Heart left ventricle (tissue), 16 donors: ENCODE measurements at regions not wholly inside any gene's neighbourhood (a gene's known extent, or its start where the extent isn't known, plus 50 kb on each side); places are given as distances from the start of the nearest gene placed in this dataset.

ENCODE experiments used
- ATAC-seq, 4 donors: fragments of 200-7000 bp; cut with Tn5 transposase; one replicate each; pipeline ENCODE4 v1.9.1; 2020 to 2022; ENCODE audit warnings: moderate library complexity in 4 of 4, mild to moderate bottlenecking in 3 of 4, moderate number of reproducible peaks in 1 of 4
- DNase-seq, 5 donors: peaks; one replicate each; pipeline ENCODE4 v3.0.0-alpha.2; 2020
- H3K27ac ChIP-seq, 12 donors: fragments of 200-600 bp; sonication (generic) in 4 of 12; one replicate each; pipeline versions ENCODE4 v1.5.0 to v1.8.0; 2016 to 2022; ENCODE audit warnings: mild to moderate bottlenecking in 2 of 12
- H3K27me3 ChIP-seq, 9 donors: fragments of 200-600 bp; sonication (generic) in 2 of 9; one replicate each; pipeline versions ENCODE4 v1.5.1 to v1.8.0; 2016 to 2022; ENCODE audit warnings: mild to moderate bottlenecking in 3 of 9
- H3K36me3 ChIP-seq, 9 donors: fragments of 200-600 bp; sonication (generic) in 2 of 9; one replicate each; pipeline versions ENCODE4 v1.5.0 to v1.8.0; 2018 to 2022; ENCODE audit warnings: mild to moderate bottlenecking in 2 of 9
- H3K4me1 ChIP-seq, 12 donors: fragments of 200-600 bp; sonication (generic) in 4 of 12; one replicate each; pipeline versions ENCODE4 v1.5.0 to v1.8.0; 2016 to 2022; ENCODE audit warnings: mild to moderate bottlenecking in 3 of 12
- H3K4me3 ChIP-seq, 12 donors: fragments of 200-600 bp; sonication (generic) in 4 of 12; one replicate each; pipeline versions ENCODE4 v1.5.0 to v1.8.0; 2017 to 2022; ENCODE audit warnings: mild to moderate bottlenecking in 9 of 12, moderate library complexity in 4 of 12
- H3K9me3 ChIP-seq, 12 donors: fragments of 200-600 bp; sonication (generic) in 4 of 12; one replicate each; pipeline versions ENCODE4 v1.5.0 to v1.8.0; 2016 to 2022; ENCODE audit warnings: mild to moderate bottlenecking in 1 of 12
- CTCF ChIP-seq, 12 donors: fragments of 200-600 bp; sonication (generic) in 4 of 12; IDR thresholded peaks; one replicate each; pipeline versions ENCODE4 v1.5.0 to v1.8.0; 2018 to 2022; ENCODE audit warnings: antibody characterized with exemption in 12 of 12, mild to moderate bottlenecking in 5 of 12
- POLR2A ChIP-seq, 2 donors: fragments of 450-650 bp; IDR thresholded peaks; one replicate each; pipeline ENCODE4 v1.6.1; 2017; ENCODE audit warnings: antibody characterized with exemption in 2 of 2, mild to moderate bottlenecking in 2 of 2, moderate library complexity in 2 of 2
- WGBS, 4 donors: extraction: QIAGEN DNeasy Blood & Tissue Kit in 2 of 4; methylation state at CpG; one replicate each; pipeline versions ENCODE4 v1.1.5 to v1.1.7; 2013 to 2018; 5-methylcytosine and 5-hydroxymethylcytosine counted together
- intact Hi-C, 10 donors: fragments of 100-400 bp; cut with DNase I; formaldehyde crosslinking; loops; one replicate each; pipeline versions ENCODE4 v1.11.1 to v1.14.2; 2022
- donor health status: ischemic (EF 13 %, LVEDD 7.1; RV severe dilation, severe dysfunction).
- donor health status: healthy with polysubstance abuse.
- donor health status: DM: no; HTN: yes; CAD: no.
- donor health status: DM: no; HTN: no; CAD: no.
- donor health status: ischemic (EF 25% LVEDD 6.9; RV normal size, moderate dysfunction).
- donor health status: ischemic (EF 25% LVEDD 5.7; RV mildly dilated, moderate dysfunction).
- donor health status: healthy.
- donor health status: DM: yes; HTN: yes; CAD: no.
- donor health status: ischemic (EF 35%, LVEDD 5.7; RV mildly dilated, moderate dysfunction).
- donor health status: nonischemic (EF 11% LVEDD 7.7; RV severe dilation, severe dysfunction).
- donor health status: DM: yes; HTN: yes; CAD: no.
- donor health status: PGD.
- donor health status: ischemic (EF 29% LVEDD 5.4; RV normal size, mild dysfunction).
- donor health status: nonischemic (EF 23%, LVEDD 6.1; RV moderate dilation, normal function).

- no peak overlapping the region for H3K4me3 ChIP-seq
- intact Hi-C loops = no loop called here
- ATAC-seq = no peak
- H3K9me3 ChIP-seq = peaks cover 0 to 19% (median 4%) of the 10 kb centered on the region in 12 donors
- no peaks in the 10 kb centered on the region for H3K36me3 ChIP-seq
- no peak for TF ChIP-seq CTCF (IDR thresholded peaks at IDR 0.05)
- TF ChIP-seq POLR2A (IDR thresholded peaks at IDR 0.05) = no peak
- DNase-seq = no peak
- no peaks in the 10 kb centered on the region for H3K27me3 ChIP-seq
- peaks cover 0 to 10% (median 0%) of the 10 kb centered on the region in 12 donors for H3K4me1 ChIP-seq
- no peak overlapping the region for H3K27ac ChIP-seq
- WGBS, 4 donors = 71 to 83% (median 83%) methylated on average over 3 of the region's 3 CpGs
Measured at GRCh38 chr6:4451081-4451480, 315.7 kb upstream of the ECI2 start.

GRCh38 chr6:4450237-4450636 lies 314.9 kb upstream of the ECI2 start:
- Histone ChIP-seq H3K4me1 (peaks cover 0 to 10% (median 0%) of the 10 kb centered on the region in 12 donors), H3K9me3 (peaks cover 0 to 16% (median 4%) of the 10 kb centered on the region in 12 donors), H3K27ac (no peak overlapping the region), H3K4me3 (no peak overlapping the region), H3K36me3 (no peaks in the 10 kb centered on the region), H3K27me3 (no peaks in the 10 kb centered on the region)
- intact Hi-C loops = no loop called here
- ATAC-seq (no peak), DNase-seq (no peak)
- TF ChIP-seq CTCF (IDR thresholded peaks at IDR 0.05) (no peak), POLR2A (IDR thresholded peaks at IDR 0.05) (no peak)
- WGBS, 4 donors = 58 to 95% (median 83%) methylated on average over 1 of the region's 1 CpG

- no peak overlapping the region for H3K4me3 ChIP-seq
- no peak for DNase-seq
- no peaks in the 10 kb centered on the region for H3K36me3 ChIP-seq
- peaks cover 0 to 10% (median 0%) of the 10 kb centered on the region in 12 donors for H3K4me1 ChIP-seq
- H3K9me3 ChIP-seq = peaks cover 0 to 16% (median 4%) of the 10 kb centered on the region in 12 donors
- ATAC-seq = no peak
- no peak overlapping the region for H3K27ac ChIP-seq
- no peaks in the 10 kb centered on the region for H3K27me3 ChIP-seq
- intact Hi-C loops = no loop called here
- TF ChIP-seq POLR2A (IDR thresholded peaks at IDR 0.05) (no peak), CTCF (IDR thresholded peaks at IDR 0.05) (no peak)
- WGBS, 4 donors = 93 to 98% (median 96%) methylated on average over 1 of the region's 1 CpG
Measured at GRCh38 chr6:4449409-4449808, 314.0 kb upstream of the ECI2 start.

- Histone ChIP-seq H3K4me1 (peaks cover 0 to 10% (median 0%) of the 10 kb centered on the region in 12 donors), H3K27ac (no peak overlapping the region), H3K27me3 (no peaks in the 10 kb centered on the region), H3K9me3 (peaks cover 0 to 16% (median 4%) of the 10 kb centered on the region in 12 donors), H3K36me3 (no peaks in the 10 kb centered on the region), H3K4me3 (no peak overlapping the region)
- 86 to 90% (median 87%) methylated on average over 3 of the region's 3 CpGs for WGBS, 4 donors
- intact Hi-C loops = no loop called here
- ATAC-seq = no peak
- DNase-seq = no peak
- no peak for TF ChIP-seq POLR2A (IDR thresholded peaks at IDR 0.05)
- TF ChIP-seq CTCF (IDR thresholded peaks at IDR 0.05) = no peak
Measured at GRCh38 chr6:4448841-4449240, 313.5 kb upstream of the ECI2 start.
